Stimulated activated effector memory CD8-positive, alpha-beta T cell treated with anti-CD3 and anti-CD28 coated beads, Interleukin-12 subunit alpha, Interleukin-12 subunit beta, amount 100 ng/mL, for 72 hours (primary cell): ENCODE measurements at regions not wholly inside any gene's neighbourhood (a gene's known extent, or its start where the extent isn't known, plus 50 kb on each side); places are given as distances from the start of the nearest gene placed in this dataset.
A peak's percentile ranks its signal among the peaks of the same experiment; 100 is the strongest.
"Not testable (repeated sequence)": the region's sequence is repeated elsewhere in the genome, so short reads cannot be mapped to it uniquely, and the experiment has no call there.

ENCODE experiments used
- ATAC-seq: fragments of 150-1000 bp; cut with Tn5 transposase; 2 replicates; pipeline ENCODE4 v1.10.0; 2021
- DNase-seq, 2 donors: peaks; one replicate each; pipeline ENCODE4 v3.0.0; 2021 to 2022; ENCODE audit warnings: low spot score in 2 of 2
- H3K27ac Mint-ChIP-seq: one replicate; pipeline ENCODE4 v1.8.0; 2022; ENCODE audit warnings: mild to moderate bottlenecking, mixed read lengths
- H3K36me3 Mint-ChIP-seq: one replicate; pipeline ENCODE4 v1.8.0; 2022; ENCODE audit warnings: mild to moderate bottlenecking, mixed read lengths
- H3K4me1 Mint-ChIP-seq: one replicate; pipeline ENCODE4 v1.8.0; 2022; ENCODE audit warnings: mixed read lengths
- H3K4me3 Mint-ChIP-seq: one replicate; pipeline ENCODE4 v1.8.0; 2022; ENCODE audit warnings: mild to moderate bottlenecking, mixed read lengths
- H3K9me3 Mint-ChIP-seq: one replicate; pipeline ENCODE4 v1.8.0; 2022; ENCODE audit warnings: mixed read lengths

- not testable (repeated sequence) for H3K9me3 Mint-ChIP-seq, H3K4me3 Mint-ChIP-seq, ATAC-seq, H3K27ac Mint-ChIP-seq, H3K4me1 Mint-ChIP-seq, DNase-seq, H3K36me3 Mint-ChIP-seq
Measured at GRCh38 chrY:24272852-24273251, 225.0 kb upstream of the CDY1B start.

- not testable (repeated sequence) for H3K4me3 Mint-ChIP-seq, H3K9me3 Mint-ChIP-seq, H3K36me3 Mint-ChIP-seq, H3K27ac Mint-ChIP-seq, H3K4me1 Mint-ChIP-seq, DNase-seq, ATAC-seq
Measured at GRCh38 chrY:24270659-24271058, 222.8 kb upstream of the CDY1B start.

- not testable (repeated sequence) for DNase-seq, ATAC-seq, H3K27ac Mint-ChIP-seq, H3K36me3 Mint-ChIP-seq, H3K4me3 Mint-ChIP-seq, H3K4me1 Mint-ChIP-seq, H3K9me3 Mint-ChIP-seq
Measured at GRCh38 chrY:24262176-24262575, 214.4 kb upstream of the CDY1B start.

GRCh38 chrY:24261417-24261816 lies 213.6 kb upstream of the CDY1B start:
- not testable (repeated sequence) for H3K36me3 Mint-ChIP-seq

GRCh38 chrY:24250218-24250860 lies 202.5 kb upstream of the CDY1B start:
- H3K9me3 Mint-ChIP-seq, H3K4me1 Mint-ChIP-seq, H3K4me3 Mint-ChIP-seq, H3K36me3 Mint-ChIP-seq, H3K27ac Mint-ChIP-seq: not testable (repeated sequence)
- ATAC-seq (peak; percentile 24), DNase-seq (peak in 1 of 2 donors; percentile 18)

More at GRCh38 chrY:24261417-24261816, 213.6 kb upstream of the CDY1B start:
- DNase-seq, ATAC-seq, H3K4me1 Mint-ChIP-seq, H3K9me3 Mint-ChIP-seq, H3K27ac Mint-ChIP-seq, H3K4me3 Mint-ChIP-seq: not testable (repeated sequence)
